ENCODE measurements at regions not wholly inside any gene's neighbourhood (a gene's known extent, or its start where the extent isn't known, plus 50 kb on each side); places are given as distances from the start of the nearest gene placed in this dataset.
A peak's percentile ranks its signal among the peaks of the same experiment; 100 is the strongest.

DNA sequence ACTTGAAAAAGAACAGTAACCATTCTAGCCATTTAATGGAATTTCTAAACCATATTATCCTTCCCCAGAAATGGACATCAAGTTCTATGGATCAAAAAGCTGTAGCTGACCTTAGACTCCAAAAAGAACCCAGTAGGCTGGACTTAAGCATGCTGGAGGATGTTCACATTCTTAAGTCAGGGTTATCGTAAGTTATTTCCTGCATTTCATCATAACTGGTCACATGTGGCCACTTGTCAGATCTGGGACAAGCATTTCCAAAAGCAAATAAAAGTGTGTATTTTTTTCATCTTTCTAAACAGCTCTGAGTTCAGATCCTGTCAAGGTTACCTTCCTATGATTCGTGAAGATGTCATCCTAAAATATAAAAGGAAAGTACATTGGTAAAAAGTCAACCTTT is 274.5 kb upstream of the PTGER4 start:
- DNase-seq (ENCODE audit: low read depth, low spot score) (no peak), FAIRE-seq (peak; percentile 77)
- H3K27me3 ChIP-seq (ENCODE audit: control insufficient read depth, extremely low read depth, insufficient read depth, low read length): no peaks in the 10 kb centered on the region
- H3K9me1 ChIP-seq (ENCODE audit: control insufficient read depth, extremely low read depth, insufficient read depth, low read length): no peaks in the 10 kb centered on the region
- H3K9me3 ChIP-seq (ENCODE audit: control insufficient read depth, low read depth, low read length): no peaks in the 10 kb centered on the region
- H2AFZ ChIP-seq (ENCODE audit: control insufficient read depth, low read length): no peak overlapping the region
- H3K4me1 ChIP-seq (ENCODE audit: control insufficient read depth, extremely low read depth, insufficient read depth, low read length): peaks cover 36% of the 10 kb centered on the region
- H4K20me1 ChIP-seq (ENCODE audit: control insufficient read depth, extremely low read depth, insufficient read depth, low read length): no peaks in the 10 kb centered on the region
- no peaks in the 10 kb centered on the region for H3K36me3 ChIP-seq (ENCODE audit: control insufficient read depth in 2 of 2, extremely low read depth in 1 of 2, insufficient read depth in 2 of 2, low read length in 2 of 2)
- no peaks in the 10 kb centered on the region for H3K79me2 ChIP-seq (ENCODE audit: control insufficient read depth, insufficient read depth, low read length)
- no peak overlapping the region for H3K4me3 ChIP-seq (ENCODE audit: control insufficient read depth in 2 of 3, extremely low read depth in 1 of 3, insufficient read depth in 2 of 3, low read depth in 1 of 3, low read length in 3 of 3)
- H3K4me2 ChIP-seq (ENCODE audit: control insufficient read depth, extremely low read depth, insufficient read depth, low read depth, low read length): peak overlapping the region; percentile 4
- TF ChIP-seq, protein P1, sequence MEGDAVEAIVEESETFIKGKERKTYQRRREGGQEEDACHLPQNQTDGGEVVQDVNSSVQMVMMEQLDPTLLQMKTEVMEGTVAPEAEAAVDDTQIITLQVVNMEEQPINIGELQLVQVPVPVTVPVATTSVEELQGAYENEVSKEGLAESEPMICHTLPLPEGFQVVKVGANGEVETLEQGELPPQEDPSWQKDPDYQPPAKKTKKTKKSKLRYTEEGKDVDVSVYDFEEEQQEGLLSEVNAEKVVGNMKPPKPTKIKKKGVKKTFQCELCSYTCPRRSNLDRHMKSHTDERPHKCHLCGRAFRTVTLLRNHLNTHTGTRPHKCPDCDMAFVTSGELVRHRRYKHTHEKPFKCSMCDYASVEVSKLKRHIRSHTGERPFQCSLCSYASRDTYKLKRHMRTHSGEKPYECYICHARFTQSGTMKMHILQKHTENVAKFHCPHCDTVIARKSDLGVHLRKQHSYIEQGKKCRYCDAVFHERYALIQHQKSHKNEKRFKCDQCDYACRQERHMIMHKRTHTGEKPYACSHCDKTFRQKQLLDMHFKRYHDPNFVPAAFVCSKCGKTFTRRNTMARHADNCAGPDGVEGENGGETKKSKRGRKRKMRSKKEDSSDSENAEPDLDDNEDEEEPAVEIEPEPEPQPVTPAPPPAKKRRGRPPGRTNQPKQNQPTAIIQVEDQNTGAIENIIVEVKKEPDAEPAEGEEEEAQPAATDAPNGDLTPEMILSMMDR (optimal IDR thresholded peaks at IDR 0.05 in 1 of 3, IDR thresholded peaks at IDR 0.05 in 1 of 3, conservative IDR thresholded peaks at IDR 0.05 in 1 of 3; ENCODE audit: extremely low read depth in 1 of 3, insufficient read depth in 2 of 3, low read length in 3 of 3): no peak
- no peak for TF ChIP-seq EZH2 (IDR thresholded peaks at IDR 0.05; ENCODE audit: low read length)
- H3K27ac ChIP-seq (ENCODE audit: control insufficient read depth, insufficient read depth, low read length): no peak overlapping the region
- dilution Hi-C loops (cut with MboI; ENCODE audit: extremely low pct_ligation_motif_present, low sequenced_read_pairs): no loop called here
- H3K9ac ChIP-seq (ENCODE audit: control insufficient read depth, extremely low read depth, insufficient read depth, low read length): no peak overlapping the region

GRCh38 chr5:40404613-40405012 is 275.1 kb upstream of the PTGER4 start:
- peaks cover 32% of the 10 kb centered on the region for H3K4me1 ChIP-seq (ENCODE audit: control insufficient read depth, extremely low read depth, insufficient read depth, low read length)
- no peak for TF ChIP-seq EZH2 (IDR thresholded peaks at IDR 0.05; ENCODE audit: low read length)
- TF ChIP-seq, protein P1 (optimal IDR thresholded peaks at IDR 0.05 in 1 of 3, IDR thresholded peaks at IDR 0.05 in 1 of 3, conservative IDR thresholded peaks at IDR 0.05 in 1 of 3; ENCODE audit: extremely low read depth in 1 of 3, insufficient read depth in 2 of 3, low read length in 3 of 3): no peak
- no peak overlapping the region for H2AFZ ChIP-seq (ENCODE audit: control insufficient read depth, low read length)
- no peaks in the 10 kb centered on the region for H3K79me2 ChIP-seq (ENCODE audit: control insufficient read depth, insufficient read depth, low read length)
- H3K4me2 ChIP-seq (ENCODE audit: control insufficient read depth, extremely low read depth, insufficient read depth, low read depth, low read length): no peak overlapping the region
- DNase-seq (ENCODE audit: low read depth, low spot score): no peak
- H3K4me3 ChIP-seq (ENCODE audit: control insufficient read depth in 2 of 3, extremely low read depth in 1 of 3, insufficient read depth in 2 of 3, low read depth in 1 of 3, low read length in 3 of 3): no peak overlapping the region
- no peak overlapping the region for H3K27ac ChIP-seq (ENCODE audit: control insufficient read depth, insufficient read depth, low read length)
- H3K9ac ChIP-seq (ENCODE audit: control insufficient read depth, extremely low read depth, insufficient read depth, low read length): no peak overlapping the region
- dilution Hi-C loops (cut with MboI; ENCODE audit: extremely low pct_ligation_motif_present, low sequenced_read_pairs): no loop called here
- no peaks in the 10 kb centered on the region for H4K20me1 ChIP-seq (ENCODE audit: control insufficient read depth, extremely low read depth, insufficient read depth, low read length)
- H3K9me3 ChIP-seq (ENCODE audit: control insufficient read depth, low read depth, low read length): no peaks in the 10 kb centered on the region
- H3K27me3 ChIP-seq (ENCODE audit: control insufficient read depth, extremely low read depth, insufficient read depth, low read length): no peaks in the 10 kb centered on the region
- H3K36me3 ChIP-seq (ENCODE audit: control insufficient read depth in 2 of 2, extremely low read depth in 1 of 2, insufficient read depth in 2 of 2, low read length in 2 of 2): no peaks in the 10 kb centered on the region
- no peaks in the 10 kb centered on the region for H3K9me1 ChIP-seq (ENCODE audit: control insufficient read depth, extremely low read depth, insufficient read depth, low read length)
- peak; percentile 56 for FAIRE-seq
